ENCODE measurements at regions not wholly inside any gene's neighbourhood (a gene's known extent, or its start where the extent isn't known, plus 50 kb on each side); places are given as distances from the start of the nearest gene placed in this dataset.

GRCh38 chrX:49773993-49774392, 55.1 kb upstream of the PAGE4 start:
- no peak for DNase-seq (ENCODE audit: low spot score)

GRCh38 chrX:49767236-49767635, 61.9 kb upstream of the PAGE4 start:
- no peak for DNase-seq (ENCODE audit: low spot score)

GRCh38 chrX:49762175-49762720, 66.5 kb upstream of the PAGE1 start:
- no peak for DNase-seq (ENCODE audit: low spot score)

GRCh38 chrX:49761481-49761880, 65.7 kb upstream of the PAGE1 start:
- peak; percentile 5 for DNase-seq (ENCODE audit: low spot score)

- no peak for DNase-seq (ENCODE audit: low spot score)
Measured at GRCh38 chrX:49760290-49760890, 64.6 kb upstream of the PAGE1 start.

GRCh38 chrX:49756692-49757091, 60.9 kb upstream of the PAGE1 start:
- no peak for DNase-seq (ENCODE audit: low spot score)

GRCh38 chrX:49754233-49754857, 58.6 kb upstream of the PAGE1 start:
- peak; percentile 32 for DNase-seq (ENCODE audit: low spot score)

- DNase-seq (ENCODE audit: low spot score): no peak
Measured at GRCh38 chrX:49753691-49754090, 57.9 kb upstream of the PAGE1 start.

- no peak for DNase-seq (ENCODE audit: low spot score)
Measured at GRCh38 chrX:49748211-49748956, 52.6 kb upstream of the PAGE1 start.

GRCh38 chrX:49746306-49746705, 50.5 kb upstream of the PAGE1 start:
- no peak for DNase-seq (ENCODE audit: low spot score)

All from HuH-7 (cell line).